Kidney tubule cell (primary cell): ENCODE measurements at regions not wholly inside any gene's neighbourhood (a gene's known extent, or its start where the extent isn't known, plus 50 kb on each side); places are given as distances from the start of the nearest gene placed in this dataset.

ENCODE experiments used
- DNase-seq: peaks from one replicate; pipeline ENCODE4 v3.0.0-alpha.2; 2018; ENCODE audit warnings: low spot score

DNA sequence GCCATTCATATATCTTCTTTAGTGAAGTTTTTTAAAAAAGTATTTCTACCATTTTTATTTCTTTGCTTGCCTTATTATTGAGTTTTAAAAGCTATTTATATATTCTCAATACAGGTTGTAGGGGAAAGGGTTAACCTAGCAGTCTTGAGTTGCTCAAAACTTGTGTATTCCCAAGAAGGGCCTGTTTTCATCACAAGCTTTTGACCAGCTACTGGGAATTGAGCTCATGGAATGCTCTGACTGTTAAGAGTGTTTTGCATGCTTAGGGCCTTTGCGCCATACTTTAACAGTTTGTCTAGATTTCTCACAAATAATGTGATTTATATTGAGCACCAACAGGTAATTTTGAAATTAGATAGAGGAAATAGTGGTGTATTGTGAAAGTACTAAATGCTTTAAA lies 72.0 kb upstream of the CALCR start:
- DNase-seq = no peak

DNA sequence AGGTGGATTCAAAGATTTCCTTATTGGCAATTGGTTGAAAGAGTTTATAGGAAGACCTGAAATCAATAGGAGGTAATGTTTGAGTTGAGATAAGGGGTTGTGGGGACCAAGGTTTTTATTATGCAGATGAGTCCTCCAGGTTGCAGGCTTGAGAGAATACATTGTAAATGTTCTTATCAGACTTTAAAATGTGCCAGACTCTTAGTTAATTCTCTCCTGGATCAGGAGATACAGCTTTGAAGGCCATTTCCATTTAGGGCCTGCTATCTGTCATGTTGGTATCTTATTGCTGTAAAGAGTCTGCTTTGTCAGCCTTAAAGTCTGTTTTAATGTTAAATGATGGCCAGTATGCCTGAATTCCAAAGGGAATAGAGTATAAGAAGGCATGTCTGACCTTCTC lies 61.8 kb upstream of the CALCR start:
- DNase-seq = no peak

DNA sequence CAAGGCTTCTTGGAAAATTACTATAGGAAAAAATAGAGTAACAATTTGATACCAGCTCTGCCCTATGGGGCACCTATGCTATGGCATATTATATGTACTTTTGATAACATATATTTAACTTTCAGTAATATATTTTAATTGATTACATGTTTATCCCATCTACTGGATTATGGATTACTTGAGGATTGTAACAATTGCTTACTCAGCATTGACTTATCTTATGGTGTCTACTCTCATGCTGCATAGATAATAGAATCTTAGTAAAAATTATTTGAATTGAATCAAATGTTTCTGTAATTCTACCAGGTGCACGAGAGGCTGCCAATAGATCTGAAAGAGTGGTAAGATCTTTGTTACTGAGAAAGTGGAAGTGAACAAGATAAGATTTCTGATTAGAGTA lies 57.8 kb upstream of the CALCR start:
- no peak for DNase-seq

DNA sequence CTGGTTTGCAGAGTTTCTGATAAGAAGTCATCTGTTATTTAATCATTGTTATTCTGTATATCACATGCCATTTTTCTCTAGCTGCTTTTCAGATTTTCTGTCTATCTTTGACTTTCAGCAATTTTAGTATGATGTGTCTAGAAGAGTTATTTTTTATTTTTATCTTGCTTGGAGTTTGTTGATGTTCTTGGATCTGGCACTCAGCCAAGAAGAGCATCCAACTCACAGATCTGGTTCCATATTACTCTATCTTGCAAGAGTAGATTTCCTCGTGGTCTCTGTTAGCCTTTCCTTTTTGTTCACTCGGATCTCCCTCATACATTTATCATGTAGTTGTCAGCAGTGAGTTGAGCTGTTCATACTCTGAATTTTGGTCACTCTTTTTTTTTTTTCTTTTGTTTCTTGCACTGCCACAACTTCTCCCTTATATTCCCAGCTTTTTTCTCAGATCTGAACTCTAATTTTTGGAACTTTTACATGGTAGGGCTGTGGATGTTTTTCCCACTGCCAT lies 54.8 kb upstream of the CALCR start:
- no peak for DNase-seq

DNA sequence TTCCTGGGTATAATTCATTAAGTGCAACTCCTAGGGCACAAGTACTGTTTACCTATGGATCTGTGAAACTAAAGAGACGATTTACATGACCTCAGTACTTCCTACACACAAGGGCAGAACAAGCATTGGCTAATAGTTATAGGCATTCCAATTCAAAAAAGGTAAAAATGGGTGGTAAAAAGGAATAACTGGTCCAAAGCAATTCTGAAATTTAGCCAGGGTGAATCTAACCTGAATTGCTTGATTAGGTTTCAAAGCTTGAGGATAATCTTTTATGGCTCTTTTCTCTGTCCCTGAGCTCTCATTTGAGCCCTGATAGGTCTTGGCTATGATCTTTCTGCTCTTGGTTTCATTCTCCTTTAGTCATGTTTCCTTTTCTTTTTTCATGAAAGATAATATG lies 52.3 kb upstream of the CALCR start:
- DNase-seq = no peak
